C4-2B (cell line): ENCODE measurements at regions not wholly inside any gene's neighbourhood (a gene's known extent, or its start where the extent isn't known, plus 50 kb on each side); places are given as distances from the start of the nearest gene placed in this dataset.

Experiments used
- ZFX ChIP-seq: fragments of 450-650 bp; IDR thresholded peaks from 2 replicates; pipeline ENCODE4 v1.6.1; 2017
- TF ChIP-seq, protein P1 (sequence below): fragments of 450-650 bp; conservative IDR thresholded peaks from 2 replicates; pipeline ENCODE4 v1.5.1; 2017; ENCODE audit warnings: mild to moderate bottlenecking

GRCh38 chr3:176697284-176697889 is 499.9 kb downstream of the TBL1XR1 start:
- TF ChIP-seq, protein P1, sequence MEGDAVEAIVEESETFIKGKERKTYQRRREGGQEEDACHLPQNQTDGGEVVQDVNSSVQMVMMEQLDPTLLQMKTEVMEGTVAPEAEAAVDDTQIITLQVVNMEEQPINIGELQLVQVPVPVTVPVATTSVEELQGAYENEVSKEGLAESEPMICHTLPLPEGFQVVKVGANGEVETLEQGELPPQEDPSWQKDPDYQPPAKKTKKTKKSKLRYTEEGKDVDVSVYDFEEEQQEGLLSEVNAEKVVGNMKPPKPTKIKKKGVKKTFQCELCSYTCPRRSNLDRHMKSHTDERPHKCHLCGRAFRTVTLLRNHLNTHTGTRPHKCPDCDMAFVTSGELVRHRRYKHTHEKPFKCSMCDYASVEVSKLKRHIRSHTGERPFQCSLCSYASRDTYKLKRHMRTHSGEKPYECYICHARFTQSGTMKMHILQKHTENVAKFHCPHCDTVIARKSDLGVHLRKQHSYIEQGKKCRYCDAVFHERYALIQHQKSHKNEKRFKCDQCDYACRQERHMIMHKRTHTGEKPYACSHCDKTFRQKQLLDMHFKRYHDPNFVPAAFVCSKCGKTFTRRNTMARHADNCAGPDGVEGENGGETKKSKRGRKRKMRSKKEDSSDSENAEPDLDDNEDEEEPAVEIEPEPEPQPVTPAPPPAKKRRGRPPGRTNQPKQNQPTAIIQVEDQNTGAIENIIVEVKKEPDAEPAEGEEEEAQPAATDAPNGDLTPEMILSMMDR = no peak
- no peak for TF ChIP-seq ZFX
